NCI-H226 (cell line): ENCODE measurements at regions not wholly inside any gene's neighbourhood (a gene's known extent, or its start where the extent isn't known, plus 50 kb on each side); places are given as distances from the start of the nearest gene placed in this dataset.
"Not testable (repeated sequence)": the region's sequence is repeated elsewhere in the genome, so short reads cannot be mapped to it uniquely, and the experiment has no call there.

Source experiments
- DNase-seq: peaks from one replicate; pipeline ENCODE4 v3.0.0-alpha.2; 2015

DNA sequence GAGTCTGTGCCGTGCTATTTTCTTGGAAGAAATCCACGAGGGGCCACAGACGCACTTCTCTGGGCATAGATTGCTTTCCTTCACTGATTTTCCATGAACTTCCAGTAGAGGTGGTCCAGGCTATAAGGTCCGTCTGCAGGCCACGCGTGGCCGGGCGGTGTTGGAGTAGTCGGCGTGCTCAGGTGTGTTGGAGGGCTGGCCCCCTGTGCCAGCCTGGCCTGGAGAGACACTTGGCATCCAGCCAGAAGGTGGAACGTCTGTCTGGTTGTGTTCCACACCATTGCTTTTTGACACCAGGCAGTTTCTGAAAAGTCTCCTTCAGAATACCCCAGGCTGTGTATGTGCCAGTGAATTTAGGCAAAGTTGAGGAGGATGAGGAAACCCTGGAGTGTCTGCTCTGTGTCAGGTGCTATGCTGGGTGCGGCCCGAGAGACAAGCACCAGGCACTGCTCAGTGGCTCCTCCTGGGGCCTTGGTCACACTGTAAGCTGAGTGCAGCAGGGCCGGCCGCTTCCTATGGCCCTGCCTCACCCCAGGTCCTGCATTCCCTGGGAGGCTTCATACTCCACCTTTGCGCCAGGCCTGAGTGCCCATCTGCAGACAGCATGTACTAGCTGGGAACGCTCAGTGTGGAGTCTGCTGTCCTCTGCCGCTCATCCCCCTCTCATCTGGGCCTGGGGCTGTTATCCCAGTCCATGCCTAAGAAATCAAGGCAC, 52.1 kb upstream of the TAMM41 start:
- DNase-seq: no peak

DNA sequence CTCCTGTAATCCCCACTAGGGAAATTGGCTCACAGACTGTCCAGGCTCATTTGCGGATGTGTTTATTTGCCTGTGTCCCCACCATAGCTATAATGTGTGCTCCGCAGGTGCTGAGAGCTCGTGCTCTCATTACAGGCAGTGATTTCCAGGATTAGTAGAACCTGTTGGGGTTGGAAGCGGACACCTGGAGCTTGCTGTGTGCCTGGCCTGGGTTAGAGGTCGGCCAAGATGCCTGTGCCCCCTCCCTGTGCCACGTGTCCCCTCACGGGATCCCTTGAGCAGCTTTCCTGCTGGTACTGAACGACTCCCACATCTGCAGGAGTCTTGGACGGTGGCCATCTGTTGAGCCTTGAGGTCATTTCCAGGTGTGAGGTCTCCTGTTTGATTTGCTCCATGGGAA, 52.7 kb upstream of the TAMM41 start:
- not testable (repeated sequence) for DNase-seq

DNA sequence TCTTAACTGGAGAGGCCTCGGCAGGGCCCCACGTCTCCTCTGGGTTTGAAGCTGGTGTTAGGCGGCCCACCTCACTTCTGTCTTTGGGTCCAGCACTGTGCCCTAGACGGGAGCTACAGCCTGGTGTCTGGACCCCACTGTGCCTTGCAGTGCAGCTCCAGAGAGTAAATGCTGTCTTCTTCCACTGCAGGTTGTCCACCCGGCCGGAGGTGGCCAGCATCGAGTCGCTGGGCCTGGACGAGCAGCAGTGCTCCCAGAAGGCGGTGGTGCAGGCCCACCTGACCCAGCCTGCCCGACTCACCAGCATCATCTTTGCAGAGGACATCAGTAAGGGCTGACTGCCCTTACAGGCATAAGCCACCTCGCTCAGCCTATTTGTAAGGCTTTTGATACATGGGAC, 53.1 kb upstream of the TAMM41 start:
- no peak for DNase-seq

DNA sequence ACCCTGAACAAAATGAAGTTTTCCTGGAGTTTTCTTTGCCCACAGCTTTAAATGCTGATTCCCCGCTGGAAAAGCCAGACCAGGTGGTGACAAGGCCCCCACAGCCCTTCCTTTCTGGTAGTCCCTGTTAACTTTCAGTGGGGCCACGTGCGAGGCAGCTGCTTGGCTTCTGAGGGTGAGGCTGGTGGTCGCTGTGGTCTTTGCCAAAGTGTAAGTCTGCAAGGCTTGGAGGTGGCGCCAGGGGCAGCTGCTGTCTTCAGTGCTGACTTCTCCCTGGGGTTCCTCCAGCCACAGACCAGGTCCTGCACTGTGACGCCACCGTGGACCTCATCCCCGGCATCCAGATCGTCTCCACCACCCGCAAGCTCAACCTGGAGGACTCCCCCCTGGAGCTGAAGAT, 54.1 kb upstream of the TAMM41 start:
- no peak for DNase-seq

DNA sequence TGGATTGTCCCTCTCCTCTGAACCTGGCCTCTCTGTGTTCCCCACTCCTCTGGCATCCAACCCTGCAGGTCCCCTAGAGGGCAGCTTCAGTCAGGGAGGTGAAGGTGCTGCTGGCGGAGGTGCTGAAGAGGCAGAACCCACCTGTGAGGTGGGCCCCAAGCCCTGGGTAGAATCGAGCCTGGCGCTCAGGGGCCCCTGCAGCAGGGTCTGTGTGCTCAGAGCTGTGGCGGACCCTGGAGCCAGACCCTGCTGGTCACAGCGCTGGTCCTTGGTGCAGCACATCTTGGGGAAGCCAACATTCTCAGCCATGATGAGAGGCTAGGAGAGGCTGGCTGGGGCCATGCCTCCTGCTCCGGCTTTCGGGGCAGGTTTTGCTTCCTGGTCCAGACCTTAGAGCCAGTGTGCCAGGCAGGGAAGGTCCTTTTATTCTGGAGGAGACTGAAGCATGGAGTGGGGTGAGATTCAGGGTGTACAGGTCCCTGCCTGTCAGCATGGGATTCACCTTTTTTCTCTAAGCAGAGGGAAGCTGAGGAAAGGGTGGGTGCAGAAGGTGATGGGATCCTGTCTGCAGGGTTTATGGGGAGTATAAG, 54.7 kb upstream of the TAMM41 start:
- no peak for DNase-seq

DNA sequence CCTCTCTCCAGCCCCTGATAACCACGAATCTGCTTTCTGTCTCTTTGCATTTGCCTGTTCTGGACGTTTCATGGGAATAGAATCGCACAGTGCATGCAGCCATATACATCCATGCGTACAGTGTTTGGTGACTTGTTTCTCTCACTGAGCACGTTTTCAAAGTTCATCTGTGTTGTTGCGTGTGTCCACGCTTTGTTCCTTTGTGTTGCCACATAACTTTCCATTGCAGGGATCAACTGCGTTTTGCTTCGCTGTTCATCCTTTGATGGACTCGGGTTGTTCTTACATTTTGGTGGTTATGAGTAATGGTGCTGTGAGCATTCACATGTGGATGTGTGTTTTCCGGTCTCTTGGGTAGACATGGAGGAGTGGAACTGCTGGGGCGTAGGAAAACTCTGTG, 56.4 kb upstream of the TAMM41 start:
- DNase-seq: no peak

DNA sequence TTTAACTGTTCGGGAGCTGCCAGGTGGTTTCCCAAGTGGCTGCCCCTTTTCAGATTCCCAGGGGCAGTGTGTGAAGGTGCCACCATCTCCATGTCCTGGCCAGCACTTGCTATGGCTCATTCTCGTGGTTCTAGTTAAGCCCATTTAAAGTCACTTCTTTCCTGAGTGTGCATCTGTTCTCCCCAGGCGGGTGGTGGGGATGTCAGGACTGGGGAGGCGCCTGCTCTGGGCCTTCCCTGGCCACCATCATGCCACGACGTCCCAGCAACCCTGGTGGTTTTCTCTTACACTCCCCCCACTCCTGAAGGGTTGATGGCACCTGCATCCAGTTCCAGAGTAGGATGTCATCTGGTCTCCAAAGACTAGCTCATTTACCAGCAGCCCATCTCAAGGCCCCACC, 56.8 kb upstream of the TAMM41 start:
- no peak for DNase-seq

DNA sequence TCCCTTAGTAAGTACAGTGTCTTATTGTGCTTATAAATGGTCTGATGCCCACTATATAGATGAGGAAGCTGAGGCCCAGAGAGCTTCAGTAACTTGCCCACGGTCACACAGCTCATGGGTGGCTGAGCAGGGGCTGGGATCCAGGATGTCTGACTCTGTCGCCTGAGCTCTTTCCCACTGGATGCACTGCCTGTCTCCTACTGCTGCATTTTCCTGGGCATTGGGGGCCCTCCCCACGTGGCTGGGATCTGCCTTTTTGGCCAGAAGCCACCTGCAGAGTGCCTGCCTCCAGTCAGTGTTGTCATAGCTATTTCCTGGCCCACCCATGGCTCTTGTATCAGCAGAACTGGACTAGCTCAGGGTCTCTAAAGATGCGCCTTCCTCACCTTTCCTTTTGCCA, 57.5 kb upstream of the TAMM41 start:
- DNase-seq: no peak

DNA sequence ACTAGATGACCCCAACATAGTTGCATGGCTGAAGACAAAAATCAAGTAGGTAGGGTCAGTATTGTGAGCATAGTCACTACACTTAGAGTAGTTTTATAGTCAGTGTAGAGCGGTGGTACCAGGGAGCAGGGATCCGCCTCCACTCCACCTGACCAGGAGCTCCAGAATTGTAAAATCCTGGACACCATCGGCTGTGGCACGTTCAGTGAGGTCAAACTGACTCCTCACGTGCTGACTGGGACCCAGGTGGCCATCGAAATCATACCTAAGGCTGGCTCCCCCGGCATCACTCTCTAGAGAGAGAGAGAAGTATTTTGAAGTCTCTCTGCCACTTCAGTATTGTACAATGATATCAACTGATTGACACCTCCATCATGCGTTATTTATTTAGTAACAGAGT, 59.7 kb upstream of the TAMM41 start:
- no peak for DNase-seq

DNA sequence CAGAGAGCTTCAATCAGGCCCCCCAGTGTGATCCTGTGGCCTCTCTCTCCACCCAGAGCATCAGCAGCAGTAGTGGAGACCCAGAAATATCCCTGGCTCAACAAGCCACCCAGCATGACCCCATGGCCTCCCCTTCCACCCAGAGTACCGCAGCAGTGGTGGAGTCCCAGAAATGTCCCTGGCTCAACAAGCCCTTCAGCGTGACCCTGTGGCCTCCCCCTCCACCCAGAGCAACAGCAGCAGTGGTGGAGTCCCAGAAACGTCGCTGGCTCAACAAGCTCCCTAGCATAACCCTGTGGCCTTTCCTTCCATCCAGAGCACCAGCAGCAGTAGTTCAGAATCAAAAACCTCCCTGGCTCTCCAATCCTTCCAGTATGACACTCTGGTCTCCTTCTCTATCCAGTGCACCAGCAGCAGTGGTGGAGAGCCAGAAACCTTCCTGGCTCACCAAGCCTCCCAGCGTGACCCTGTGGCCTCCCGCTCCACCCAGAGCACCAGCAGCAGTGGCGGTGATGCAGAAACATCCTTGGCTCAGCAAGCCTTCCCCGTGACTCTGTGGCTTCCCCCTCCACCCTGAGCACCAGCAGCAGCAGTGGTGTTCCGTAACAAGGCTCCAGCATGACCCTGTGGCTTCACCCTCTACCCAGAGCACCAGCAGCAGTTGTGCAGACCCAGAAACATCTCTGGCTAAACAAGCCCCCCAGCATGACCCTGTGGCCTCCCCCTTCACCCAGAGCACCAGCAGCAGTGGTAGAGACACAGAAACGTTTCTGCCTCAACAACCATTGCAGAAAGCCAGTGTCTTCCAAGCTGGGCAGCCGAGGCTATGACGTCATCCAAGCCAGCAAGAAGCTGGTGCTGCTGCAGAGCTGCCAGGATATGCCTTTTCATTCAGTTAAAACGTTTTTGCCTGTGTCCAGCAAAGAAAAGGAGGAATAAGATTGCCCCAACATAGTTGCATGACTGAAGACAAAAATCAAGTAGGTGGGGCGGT, 61.3 kb upstream of the TAMM41 start:
- no peak for DNase-seq

DNA sequence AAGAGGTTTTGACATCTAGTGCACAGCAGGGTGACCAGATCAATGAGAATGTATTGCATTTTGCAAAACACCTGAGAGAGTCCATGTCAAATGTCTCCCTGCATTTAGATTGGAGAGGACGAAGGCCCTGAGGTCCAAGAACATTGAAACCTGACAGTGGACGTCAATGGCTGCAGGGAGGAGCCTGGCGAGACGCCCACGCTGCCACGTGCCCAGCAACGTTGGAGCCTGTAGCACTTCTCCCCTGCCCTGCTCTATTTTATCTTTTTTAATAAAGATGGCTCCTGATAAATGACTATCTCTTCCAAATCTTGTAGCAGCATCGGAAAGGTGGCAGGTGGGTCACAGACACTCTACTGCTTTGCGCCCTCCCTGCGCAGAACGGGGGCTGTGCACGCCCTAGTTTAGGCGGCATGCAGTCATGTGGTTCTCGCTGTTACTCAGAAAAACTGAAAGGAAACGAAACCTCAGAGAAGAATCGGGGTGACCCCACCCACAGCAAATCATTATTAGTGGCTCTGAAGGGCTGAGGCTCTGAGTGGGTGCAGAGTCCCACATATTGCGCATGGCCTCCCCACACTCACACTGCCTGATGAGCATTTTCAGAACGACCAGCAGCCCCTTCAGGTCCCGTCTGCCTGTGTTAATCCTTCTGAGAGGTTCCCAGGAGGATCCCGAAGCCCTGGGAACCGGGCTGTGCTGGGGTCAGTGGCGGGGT, 62.5 kb upstream of the TAMM41 start:
- no peak for DNase-seq

DNA sequence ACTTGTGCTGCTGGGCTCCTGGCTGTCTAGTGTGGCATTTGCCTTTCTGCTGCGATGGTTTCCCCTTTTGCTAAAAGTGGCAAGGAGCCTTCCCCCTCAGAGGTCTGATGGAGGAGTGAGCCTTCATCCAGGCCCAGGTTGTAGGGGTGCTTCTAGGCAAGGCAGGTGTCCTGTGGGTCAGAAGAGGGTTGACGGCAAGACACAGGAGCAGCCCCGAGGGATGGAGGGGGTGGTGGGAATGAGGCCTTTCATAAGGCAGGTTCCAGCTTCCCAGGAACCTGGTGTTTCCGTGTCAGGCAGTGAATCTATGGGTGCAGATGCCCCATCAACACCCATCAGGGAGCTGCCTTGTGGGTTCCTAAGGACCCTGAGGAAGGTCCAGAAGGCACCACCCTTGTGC, 63.0 kb upstream of the TAMM41 start:
- DNase-seq: no peak

DNA sequence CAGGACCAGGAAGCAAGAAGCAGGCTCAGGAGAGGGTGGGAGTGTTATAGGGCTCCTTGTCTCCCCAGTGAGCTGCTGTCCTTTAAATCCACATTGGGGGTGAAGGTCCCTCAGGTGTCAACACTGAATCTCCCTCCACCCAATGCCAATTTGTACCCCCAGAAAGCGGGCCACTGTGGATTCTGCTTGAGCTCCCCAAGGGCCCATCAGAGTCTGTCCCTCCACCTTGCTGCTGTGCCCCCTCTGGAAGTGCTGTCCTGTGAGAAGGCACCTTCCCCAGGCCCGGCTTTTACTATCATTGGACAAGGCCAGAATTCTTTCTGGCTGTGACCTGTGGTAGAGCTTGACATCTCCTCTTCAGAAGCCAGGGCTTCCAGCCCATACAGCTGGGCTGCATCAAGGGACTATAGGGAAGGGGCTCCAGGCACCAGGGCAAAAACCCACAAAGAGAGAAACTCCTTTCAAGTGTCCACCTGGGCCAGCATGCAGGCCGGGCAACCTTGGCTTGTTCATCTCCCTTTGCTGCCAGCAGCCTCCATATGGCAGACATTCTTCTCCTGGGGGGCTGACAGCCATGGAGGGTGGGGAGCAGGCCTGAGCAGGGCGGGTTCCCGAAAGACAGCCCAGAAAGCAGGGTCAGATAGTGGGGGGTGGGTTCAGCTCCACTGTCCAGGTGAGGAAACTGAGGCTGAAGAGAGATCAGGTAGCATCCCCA, 63.7 kb upstream of the TAMM41 start:
- not testable (repeated sequence) for DNase-seq

DNA sequence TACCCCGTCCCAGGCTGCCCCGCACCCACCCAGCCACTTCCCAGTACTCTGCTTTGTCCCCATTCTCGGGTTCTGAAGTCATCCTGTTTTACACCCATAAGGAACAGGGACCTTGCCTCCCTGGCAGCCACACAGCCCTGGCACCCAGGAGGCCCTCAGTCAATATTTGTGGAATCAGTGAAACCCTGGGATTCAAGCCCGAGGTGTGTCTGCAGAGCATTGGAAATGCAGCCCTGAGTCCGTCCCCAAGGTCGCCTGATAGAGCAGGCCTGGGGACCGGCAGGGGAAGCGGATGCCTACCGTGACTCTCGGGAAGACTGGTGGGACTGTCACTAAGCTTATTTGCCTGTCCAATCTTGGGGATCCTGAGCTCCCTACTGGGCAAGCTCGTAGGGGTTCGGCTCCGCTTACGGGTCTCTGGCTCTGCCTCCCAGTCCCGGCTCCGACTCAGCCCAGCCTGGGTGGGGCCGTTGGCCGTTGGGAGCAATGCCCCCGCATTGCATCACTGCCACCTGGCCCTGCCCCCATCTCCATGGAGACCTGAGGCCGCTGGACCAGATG, 64.4 kb upstream of the TAMM41 start:
- DNase-seq: no peak

DNA sequence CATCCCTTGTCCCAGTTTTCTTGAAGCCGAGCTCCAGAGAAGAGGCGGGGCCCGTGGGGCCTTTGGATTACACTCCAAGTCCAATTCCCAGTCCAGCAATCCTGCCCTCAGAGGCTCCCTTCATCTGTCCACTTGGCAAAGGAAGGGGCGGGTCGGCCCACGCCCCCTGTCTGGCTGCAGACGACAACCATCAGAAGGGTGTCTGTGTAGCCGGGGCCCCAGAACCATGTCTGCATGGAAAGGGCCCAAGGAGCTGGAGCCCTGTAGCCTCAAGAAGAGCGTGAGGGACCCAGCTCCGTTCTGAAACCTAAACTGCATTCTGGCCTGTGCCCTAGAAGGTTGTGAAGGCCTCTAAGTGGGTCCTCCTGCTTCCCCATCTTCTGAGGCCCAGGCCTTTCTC, 65.2 kb upstream of the TAMM41 start:
- DNase-seq: not testable (repeated sequence)

DNA sequence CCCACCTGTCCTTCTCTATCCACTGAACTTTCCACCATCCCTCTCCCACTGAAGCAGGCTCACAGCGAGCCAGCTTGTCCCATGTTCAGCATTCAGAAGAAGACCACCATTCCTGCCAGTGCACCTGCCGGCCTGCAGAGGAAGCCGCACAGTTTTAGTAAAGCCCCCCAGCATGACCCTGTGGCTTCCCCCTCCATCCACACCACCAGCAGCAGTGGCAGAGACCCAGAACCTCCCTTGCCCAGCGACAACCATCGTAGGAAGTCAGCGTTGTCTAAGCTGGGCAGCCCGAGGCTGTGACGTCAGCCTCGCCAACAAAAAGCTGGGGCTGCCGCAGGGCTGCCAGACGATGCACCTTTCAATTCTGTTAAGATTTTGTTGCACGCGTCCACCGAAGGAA, 66.6 kb upstream of the TAMM41 start:
- no peak for DNase-seq

DNA sequence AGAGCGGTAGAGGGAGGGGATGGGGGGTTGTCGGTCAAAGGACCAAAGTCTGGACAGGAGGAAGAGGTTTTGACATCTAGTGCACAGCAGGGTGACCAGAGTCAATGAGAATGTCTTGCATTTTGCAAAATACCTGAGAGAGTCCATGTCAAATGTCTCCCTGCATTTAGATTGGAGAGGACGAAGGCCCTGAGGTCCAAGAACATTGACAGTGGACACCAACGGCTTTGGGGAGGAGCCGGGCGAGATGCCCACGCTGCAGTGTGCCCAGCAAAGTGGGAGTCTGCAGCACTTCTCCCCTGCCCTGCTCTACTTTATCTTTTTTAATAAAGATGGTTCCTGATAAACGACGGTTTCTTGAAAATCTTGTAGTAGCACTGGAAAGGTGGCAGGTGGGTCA, 67.4 kb upstream of the TAMM41 start:
- no peak for DNase-seq

DNA sequence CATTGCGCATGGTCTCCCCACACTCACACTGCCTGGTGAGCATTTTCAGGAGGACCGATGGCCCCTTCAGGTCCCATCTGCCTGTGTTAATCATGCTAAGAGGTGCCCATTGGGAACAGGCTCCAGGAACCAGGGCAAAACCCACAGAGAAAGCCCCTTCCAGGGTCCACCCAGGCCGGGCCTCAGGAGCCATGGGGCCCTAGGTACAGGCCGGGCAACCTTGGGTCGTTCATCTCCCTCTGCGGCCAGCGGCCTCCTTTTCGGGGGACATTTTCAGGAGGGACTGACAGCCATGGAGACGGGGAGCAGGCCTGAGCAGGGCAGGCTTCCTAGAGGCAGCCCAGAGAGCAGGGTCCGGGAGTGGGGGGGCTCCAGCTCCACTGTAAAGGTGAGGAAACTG, 68.0 kb upstream of the TAMM41 start:
- DNase-seq: no peak

DNA sequence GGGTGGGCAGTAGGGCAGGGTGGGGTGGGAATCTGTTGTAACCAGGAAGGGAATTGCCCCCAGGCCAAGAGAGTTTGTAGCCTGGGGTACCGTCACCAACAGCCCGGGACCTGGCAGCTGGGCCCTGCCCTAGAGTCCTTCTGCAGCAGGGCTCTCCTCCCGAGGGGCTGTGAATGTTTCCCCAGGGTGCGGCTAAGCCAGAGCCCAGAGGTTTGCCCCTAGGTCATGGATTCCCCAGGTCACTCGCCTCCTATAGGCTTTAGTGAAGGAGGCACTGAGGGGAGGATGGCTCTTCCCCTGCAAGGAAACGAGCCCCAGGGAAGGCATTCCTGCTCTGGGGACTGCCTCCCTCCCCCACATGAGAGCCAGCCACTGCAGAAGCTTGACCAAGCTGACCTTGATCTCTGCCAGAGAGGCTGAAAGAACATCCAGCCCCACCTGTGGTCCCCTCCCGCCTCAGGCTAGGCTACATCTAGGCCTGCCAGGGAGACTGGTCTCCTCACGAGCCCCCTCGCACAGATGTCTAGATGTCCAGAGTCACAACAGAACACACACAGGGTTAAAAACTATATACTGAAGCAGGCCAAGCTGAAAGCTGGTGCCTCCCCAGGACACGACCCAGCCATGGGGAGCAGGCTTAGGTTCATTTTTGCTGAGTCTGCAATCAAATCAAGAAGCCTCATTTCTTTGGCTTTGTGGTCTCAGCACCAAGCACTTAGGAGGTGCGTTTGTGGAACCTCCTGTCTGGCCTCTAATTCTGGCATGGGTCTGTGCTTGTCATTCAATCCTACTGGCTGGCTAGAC, 69.1 kb upstream of the TAMM41 start:
- no peak for DNase-seq

DNA sequence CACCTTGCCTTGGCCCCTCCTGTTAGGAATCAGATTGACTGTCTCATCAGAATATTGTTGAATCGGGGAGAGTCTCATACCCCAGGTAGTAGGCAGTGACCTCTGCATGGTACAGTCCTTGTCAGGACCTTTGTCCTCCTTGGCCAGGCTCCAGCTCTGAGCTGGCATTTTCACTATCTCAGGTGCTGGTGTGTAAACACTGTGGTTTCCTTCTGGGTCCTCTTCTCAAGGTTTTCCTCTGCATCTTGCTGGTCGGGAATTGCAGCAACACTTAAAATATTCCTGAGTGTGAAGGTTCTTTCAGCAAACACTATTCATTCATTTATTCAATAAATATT, 69.7 kb upstream of the TAMM41 start:
- DNase-seq: not testable (repeated sequence)

DNA sequence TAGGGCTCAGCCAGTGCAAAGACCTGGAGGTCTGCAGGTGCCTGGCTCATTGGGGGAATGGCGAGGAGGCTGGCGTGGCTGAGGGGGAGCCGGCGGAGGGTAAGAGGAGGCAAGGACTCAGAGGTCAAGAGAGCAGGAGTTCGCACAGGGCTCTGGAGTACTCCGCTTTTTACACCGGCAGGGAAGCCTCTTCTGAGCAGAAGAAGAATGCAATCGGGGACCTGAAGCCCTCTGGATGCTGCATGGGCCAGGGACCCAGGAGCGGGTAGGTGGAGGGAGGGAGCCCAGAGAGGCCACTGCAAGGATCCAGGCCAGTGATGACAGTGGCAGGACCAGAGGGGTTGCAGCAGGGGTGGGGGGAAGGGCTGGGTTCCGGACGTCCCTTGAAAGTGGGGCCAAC, 70.4 kb upstream of the TAMM41 start:
- DNase-seq: no peak
